CD4-positive, alpha-beta T cell treated with Interleukin-4 for 4 hours (primary cell): ENCODE measurements at regions not wholly inside any gene's neighbourhood (a gene's known extent, or its start where the extent isn't known, plus 50 kb on each side); places are given as distances from the start of the nearest gene placed in this dataset.

ENCODE experiments used
- DNase-seq: peaks from one replicate; pipeline ENCODE4 v3.0.0-alpha.2; 2020

DNA sequence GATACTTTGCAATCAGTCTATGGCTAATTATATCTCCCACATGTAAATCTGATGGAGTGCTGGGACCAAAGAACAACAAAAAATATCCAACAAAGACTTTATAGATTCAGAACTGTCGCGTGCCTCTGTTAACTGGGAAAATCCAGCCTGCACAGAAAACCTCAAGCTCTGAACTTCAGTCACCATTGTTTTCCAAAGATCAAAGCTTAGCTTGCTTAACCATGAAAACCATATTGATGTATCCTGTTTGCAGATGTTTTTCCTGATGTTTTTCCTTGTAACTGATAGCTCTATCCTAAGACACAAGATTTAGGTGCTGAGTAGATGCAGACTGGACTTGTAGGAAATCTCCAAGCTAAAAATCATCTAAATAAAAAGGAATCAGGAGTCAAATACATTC, 163.7 kb downstream of the GXYLT1 start:
- no peak for DNase-seq

DNA sequence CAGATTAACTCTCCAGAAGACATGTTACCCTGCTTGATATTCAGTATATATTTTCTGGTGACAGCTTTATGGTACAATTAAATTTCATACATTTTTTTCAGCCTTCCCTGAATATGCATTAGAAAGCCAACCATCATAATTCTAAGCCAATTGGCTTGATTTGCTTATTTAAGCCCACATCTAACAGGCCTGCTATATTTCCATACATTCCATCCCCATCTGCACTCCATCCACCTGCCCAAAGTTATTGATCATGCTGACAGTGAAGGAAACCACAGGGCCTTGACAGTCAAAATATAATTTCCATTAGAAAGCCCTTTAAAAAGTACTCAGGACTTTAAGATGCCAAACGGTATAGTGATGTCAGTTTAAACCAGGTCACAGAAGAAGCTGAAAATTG, 164.3 kb downstream of the GXYLT1 start:
- DNase-seq, result no peak

DNA sequence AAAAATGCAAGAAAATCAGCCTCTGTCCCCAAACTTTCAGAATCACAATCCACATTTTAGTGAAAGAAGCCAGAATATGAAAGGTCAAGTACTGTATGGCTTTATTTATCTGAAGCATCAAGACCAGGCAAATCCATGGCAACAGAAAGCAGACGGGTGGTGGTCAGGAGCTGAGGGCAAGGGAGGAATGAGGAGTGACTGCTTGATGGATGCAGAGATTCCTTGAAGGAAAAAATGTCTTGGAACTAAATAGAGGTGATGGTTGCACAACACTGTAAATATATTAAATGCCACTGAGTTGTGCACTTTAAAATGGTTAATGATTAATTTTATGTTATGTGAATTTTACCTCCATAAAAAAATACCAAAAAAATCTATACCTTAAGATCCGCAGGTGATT, 165.1 kb downstream of the GXYLT1 start:
- DNase-seq, result no peak

DNA sequence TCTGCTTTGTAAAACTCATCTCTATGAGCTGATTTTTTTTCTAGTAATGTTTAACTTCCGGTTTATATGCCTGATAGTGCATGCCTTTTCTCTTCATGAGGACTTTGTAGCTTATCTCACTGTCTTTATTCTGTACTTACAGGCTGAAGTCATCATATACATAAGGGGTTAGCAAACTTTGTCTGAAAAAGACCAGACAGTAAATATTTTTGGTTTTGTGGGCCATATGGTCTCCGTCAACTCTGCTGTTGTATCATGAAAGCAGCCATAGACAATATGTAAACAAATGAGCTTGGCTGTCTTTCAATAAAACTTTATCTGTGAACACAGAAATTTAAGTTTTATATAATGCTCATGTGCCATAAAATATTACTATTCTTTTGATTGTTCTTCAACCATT, 172.1 kb downstream of the GXYLT1 start:
- no peak for DNase-seq

DNA sequence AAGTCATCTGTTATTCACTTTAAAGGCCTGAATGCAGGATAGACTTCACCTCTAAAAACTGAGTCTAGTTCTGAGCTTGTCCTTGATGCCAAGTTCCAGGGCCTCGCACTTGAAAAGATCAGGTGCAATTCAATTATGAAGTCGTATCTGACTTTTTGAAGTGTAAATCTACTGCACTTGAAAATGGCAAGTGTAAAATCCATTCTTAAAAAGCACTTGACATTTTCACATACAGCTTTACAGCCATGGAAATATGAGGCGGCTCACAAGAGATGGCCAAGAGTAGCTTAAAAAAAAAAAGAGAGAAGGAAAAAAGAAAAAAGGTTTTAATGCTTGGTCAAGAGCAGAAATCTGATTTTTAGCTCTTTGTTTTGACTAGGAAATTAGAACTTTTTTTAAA, 172.5 kb downstream of the GXYLT1 start:
- DNase-seq, result no peak

DNA sequence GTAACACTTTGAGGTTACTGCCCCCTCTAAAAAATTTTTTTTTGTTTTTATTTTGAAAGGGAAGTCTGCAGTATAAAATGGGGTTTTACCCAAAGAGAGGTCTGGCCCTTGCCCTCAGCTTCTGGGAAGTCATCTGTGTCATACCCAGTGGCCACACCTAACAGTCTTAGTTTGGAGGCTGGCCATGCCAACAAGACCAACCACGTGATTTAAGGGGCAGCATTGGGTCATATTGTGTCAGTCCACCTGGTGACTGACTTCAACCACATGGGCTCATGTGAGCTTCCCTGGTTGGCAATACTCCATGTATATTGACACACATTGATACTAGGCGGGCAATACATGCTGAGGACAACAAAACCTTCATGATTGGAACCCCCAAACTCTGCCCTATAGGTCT, 173.9 kb downstream of the GXYLT1 start:
- DNase-seq, result no peak

DNA sequence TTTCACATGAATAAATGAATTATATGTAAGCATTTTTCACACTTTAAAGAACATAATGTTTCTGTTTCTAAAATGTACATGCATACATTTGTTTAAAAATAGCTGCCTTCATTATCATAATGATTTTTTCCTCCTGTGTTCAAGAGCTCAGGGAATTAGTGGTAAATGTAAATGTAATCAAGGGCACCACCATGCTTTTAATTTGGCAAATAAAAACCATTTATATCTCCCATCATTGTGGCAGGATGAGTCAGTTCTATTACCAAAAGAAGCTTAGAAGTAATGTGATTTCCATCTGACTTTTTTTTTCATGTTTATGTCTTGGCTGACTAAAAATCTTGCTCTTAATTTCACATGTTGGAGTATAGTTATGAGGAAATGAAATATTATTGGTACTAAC, 176.1 kb downstream of the GXYLT1 start:
- no peak for DNase-seq

DNA sequence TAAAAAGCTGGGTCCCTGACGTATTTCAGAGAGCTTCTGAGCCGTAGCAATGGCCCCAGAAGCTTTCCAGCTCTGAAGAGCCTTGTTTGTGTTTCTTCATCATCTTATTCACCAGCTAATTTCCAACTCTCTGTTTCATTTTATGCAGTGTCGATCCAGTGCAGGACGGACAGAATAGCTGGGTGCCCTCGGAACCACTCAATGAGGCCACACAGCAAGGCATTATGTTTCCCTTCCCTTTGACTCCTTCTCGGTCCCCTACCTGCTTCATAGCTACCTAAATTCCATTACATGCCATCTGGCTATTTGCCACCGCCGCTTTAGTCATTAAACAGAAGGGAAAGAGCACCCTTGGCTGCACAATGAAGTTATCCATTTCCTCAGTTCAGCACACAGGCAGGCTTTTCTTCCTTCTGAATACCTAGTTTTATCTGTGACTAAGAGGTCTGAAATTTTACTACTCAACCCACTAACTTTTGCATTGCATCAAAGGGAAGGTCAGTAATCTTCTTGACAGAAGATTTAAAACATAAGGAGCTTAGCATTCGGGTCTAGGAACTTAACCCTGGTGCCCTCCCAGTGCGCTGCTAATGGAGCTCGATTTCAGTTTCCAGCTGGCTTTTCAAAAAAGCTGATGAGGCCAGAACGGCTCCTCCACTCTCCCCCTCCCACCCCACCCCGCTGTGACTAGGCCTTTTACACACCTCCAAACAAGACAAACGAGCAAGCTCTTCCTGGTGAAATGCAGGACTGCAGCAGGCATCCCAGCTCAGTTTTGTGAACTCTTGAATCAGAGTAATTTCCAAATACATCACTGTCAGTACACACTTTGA, 176.8 kb downstream of the GXYLT1 start:
- DNase-seq, result no peak

DNA sequence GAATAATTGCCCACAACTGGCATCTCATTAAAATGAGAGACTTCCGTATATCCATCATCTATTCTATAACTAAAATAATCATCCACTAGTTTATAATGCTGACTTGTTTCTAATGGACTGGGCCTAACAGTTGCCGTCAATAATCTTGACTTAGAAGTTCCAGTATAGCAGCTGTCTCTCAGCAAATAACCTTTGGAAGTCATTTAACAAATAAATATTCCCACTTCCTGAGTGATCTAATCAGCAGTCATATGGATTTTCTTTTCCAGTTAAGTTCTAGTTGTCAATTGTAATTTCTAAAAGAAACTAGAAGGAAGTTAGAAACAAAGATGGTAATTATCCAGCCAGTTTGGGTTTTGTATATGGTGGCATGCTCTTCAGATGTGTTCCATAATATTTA, 177.8 kb downstream of the GXYLT1 start:
- DNase-seq, result no peak

DNA sequence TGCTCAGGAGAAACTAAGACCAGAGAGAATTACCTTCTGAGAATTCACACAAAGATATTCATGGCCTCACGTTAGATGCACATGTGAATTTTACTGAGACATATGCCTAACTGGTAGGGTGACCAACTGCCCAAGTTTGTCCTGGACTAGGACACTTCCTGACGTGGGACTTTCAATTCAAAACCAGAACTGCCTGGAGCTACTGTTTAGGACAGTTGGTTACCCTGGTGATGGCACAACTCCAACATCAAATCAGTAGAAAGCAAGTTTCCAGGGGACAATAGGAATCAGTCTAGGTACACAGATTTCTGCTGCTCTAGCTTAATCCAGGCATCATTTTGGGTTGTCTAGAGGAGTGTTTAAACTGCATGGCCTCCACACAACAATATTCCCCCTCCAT, 178.7 kb downstream of the GXYLT1 start:
- no peak for DNase-seq

DNA sequence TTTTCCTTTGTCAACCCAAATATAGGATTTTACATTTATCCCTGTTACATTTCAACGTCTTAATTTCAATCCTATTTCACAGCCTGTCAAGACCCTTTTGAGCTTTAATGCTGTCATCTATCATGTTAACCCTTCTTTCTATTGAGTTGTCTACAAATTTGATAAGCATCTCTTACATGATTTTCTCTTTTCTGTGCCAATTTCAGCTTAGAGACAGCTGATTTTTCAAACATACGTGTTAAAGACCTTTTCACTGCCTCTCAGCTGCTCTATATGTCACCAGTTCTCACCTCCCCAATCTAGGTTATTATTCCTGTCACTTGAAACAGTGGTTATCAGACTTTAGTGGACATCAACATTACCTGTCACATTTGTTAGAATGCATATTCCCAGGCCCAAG, 181.3 kb downstream of the GXYLT1 start:
- no peak for DNase-seq

DNA sequence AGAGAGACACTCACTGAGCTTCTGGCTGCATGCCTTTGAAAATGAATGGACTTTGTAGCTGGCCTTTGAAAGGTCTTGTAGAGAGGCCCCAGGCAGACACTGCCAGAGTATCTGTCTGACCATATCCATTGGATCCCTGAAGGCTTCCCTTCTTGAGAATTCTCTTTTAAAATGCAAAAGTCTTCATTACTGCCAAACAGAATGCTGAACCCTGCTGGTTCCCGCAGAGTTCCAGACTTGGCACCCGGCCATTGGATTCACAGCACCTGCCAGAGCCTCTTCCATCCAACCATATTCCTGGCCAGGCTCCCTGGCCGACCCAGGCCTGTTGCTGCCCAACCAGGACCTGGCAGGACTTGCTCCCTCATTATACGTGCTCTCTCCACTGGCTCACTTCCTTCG, 182.5 kb downstream of the GXYLT1 start:
- no peak for DNase-seq

DNA sequence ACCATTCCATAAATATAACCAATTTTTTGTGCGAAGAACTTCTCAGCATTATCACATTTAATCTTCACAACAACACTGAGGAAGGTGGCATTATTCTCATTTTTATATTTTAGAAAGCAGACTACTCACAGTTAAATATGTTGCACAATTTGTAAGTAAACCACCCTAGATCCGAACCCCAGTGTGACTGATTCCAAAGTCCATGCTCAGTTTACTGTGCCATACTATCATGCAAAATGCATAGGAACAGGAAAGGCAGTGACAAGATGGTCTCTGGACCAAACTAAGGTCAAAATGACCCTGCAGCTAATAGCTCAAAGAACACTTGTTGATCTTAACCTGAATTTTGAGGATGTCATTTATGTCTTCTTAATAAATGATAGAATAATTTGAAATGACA, 185.4 kb downstream of the GXYLT1 start:
- DNase-seq, result no peak

DNA sequence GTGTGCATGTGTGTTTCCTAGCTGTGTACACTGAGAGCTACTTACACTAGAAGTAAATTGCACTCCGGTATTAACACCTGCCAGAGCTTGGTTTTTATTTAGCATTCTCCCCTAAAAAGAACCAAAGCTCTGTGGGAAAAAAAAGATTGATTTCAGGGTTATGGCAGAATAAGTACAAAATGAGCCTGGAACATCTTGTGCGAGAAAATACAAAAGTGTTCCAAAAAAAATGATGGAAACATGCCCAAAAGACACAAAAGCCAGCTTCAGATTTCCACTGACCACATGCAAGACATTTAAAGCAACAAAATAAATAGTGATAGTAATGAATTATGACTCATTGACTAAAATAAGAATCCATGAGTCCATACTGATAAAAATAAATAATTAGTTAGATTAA, 188.3 kb downstream of the GXYLT1 start:
- DNase-seq, result no peak

DNA sequence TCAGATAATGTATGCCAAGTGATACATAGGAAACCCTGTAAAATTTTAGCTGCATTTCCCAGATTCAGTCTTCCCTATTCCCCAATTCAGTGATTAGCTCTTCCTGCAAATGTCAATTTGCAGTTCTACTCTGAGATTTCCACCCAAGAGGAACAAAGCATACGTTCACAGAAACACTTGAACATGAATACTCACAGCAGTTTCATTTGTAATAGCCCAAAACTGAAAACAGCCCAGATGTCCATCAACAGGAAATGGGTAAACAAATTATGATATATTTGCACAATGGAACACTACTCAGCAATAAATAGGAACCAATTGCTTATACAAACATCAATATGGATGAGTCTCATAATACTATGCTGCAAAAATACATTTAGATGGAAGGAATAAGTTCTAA, 194.2 kb downstream of the GXYLT1 start:
- no peak for DNase-seq

DNA sequence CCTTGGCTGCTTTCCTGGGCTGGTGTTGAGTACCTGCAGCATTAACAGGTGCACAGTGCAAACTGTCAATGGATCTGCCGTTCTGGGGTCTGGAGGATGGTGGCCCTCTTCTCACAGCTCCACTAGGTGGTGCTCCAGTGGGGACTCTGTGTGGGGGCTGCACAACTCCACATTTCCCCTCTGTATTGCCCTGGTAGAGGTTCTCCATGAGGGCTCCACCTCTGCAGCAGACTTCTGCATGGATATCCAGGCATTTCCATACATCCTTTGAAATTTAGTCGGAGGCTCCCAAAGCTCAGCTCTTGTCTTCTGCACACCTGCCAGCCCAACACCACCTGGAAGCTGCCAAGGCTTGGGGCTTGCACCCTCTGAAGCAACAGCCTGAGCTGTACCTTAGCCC, 198.6 kb downstream of the GXYLT1 start:
- DNase-seq, result no peak

DNA sequence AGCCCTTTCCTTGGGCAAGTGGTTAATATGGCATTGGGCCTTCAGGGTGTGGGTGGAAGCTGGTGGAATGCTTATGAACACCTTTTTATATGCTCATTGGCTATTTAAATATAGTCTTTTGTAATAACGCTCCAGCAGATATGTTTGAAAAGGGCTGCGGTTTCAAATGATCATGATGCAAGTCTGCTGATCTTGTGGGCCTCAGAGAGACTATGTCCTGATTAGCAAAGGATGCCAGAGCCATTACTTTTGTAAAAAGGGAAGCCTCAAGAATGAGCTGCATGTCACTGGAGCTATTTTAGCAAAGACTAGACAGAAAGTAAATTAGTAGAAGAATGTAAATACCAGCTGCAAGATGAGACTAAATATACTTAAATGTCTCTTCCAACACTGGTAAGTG, 200.5 kb downstream of the GXYLT1 start:
- no peak for DNase-seq

DNA sequence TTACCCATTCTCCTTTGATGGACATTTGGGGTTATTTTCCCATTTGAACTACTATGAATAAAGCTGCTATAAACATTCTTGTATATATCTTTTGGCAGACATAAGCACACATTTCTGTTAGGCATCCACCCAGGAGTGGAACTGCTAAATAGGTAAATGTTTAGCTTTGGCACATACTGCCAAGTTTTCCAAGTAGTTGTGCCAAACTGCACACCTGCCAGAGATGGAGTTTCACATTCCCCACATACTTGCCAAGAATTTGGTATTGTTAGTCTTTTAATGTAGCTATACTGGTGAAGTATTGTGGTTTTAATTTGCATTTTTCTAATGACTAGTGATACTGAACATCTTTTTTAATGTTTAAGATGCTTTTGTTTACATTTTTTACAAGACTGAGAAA, 201.0 kb downstream of the GXYLT1 start:
- no peak for DNase-seq

DNA sequence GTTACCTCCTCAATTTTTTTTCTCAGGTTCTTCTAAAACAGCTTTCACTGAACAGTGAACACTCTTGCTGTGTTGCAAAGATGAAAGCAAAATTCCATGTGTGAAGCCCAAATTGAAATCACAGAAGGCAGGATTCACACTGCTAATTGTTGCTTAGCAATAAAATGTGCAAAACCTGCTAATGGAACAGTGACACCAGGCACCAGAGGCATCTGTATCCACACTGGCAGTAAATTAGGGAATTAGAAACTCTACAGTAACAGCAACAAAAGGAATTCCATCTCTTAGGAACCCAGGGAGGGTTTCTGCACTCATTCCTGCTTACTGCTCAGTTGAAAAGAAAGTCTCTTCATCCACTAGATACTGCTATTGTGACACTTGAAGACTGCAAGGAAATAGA, 202.3 kb downstream of the GXYLT1 start:
- no peak for DNase-seq

DNA sequence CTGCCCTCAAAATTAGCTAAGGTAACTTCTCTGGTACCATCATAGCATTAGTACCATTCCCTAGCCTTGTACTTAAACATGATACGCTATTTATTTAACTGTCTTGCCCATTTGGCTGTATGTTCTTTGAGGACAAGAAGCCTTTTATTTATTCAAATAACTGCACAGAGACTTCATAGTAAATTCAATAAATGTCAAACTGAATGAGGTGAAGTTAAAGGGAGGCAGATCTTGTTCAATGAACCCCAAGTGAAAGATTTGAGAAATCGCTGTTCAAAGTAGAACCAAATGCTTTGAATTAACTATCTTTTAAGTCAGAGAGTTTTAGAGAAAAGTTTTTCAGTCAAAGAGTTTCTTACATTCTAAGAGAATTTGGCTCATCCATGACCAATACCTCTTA, 203.6 kb downstream of the GXYLT1 start:
- no peak for DNase-seq

DNA sequence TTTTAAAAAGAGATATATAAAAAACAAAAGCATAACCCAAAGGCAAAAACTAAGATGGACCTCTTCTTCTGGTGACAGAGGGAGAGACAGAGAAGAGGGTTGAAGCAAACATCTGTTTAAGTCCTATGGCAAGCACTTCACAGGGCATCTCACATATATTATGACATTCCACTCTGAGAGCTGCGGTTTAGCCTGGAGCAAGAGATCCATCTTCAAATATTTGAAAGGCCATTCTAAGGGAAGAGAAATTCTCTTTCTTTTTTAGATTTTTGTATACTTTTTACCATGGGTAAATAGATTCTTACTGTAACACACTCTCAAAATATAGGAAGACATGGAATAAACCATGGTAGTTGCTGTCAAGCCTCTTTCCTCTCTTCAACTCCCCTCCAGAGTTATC, 204.1 kb downstream of the GXYLT1 start:
- DNase-seq, result no peak

DNA sequence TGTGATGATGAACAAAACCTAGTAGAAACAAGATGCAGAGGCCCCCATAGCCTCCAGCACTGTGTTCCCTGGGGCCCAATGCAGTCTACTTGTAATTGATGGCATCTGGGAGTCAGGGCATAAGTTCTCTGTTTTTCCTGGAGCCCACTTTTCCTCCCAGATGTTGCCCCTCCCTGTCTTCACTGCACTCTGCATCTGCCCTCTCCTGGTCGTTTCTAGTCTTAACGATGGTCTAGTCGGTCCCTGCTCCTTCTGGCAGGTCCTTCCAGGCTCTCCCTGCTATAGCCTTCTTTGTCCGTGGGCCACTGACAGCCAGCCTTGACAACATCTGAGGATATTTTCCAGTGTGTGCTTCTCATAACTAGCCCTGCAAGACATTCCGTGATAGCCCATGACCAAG, 208.3 kb downstream of the GXYLT1 start:
- no peak for DNase-seq

DNA sequence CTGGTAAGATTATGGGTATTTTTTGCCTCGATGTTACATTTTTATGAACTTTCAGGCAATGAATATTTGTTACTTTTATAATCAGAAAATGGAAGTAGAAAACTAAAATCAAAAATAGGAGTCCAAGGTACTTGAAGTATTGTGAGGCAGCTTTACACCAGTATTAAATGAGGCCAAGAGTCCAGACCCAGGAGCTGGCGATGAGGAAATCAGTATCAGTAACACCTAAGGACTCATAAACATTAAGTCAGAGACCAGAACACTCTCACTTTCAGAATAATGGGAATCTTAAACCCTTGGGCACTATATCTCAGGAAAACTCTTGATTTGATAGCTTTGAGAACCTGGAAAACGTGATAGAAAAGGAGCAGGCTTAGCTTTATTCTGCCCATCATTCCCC, 208.8 kb downstream of the GXYLT1 start:
- DNase-seq, result no peak

DNA sequence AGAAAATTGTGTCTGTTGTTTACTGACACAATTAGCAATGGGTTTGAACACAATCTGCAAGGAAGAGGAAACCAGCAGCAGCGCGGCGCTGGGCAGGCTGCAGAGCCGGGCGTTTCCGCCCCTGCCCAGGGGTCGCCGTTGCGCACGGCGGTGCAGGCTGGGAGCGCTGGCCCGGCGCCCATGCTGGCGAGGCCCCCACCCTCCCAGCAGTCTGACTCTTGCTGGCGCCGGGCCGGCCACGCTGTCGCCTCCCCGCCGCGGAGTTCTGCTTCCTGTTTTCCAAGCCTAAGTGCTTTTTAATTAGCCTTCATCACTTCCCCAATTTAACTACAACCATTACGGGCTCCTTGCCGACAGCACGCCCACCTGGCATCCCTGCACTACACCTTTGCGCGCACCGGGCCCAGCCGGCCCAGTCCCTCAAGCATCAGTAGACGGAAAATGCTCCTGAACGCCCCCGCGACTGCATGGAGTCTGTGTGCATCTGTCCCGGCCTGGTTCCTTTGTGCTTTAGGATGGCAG, 212.1 kb downstream of the GXYLT1 start:
- no peak for DNase-seq

DNA sequence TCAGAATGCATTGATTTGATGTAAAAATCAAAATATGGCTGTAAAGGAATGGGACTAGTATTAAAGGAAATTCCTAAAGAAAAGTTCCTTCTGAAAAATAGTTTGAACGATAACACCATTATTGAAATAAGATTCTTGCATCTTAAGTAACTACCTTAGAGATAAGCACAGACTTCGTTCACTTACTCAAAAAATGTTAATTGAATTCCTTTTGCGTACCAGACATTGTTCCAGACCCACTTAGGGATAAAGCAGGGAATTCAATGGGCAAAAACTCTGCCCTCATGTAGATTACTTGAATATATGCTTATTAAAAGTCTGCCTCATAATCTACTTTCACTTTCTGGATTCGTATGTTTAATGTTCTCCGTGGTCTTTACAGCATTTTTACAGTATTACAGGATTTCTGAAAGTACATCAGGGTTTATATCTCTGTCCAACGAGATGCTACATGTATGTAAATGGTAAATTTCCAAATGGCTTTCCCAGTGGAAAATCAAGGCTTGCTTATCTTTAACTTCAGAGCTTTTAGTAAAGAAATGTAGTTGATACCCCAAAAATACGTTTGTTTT, 213.7 kb downstream of the GXYLT1 start:
- no peak for DNase-seq
